ENCODE measurements at regions not wholly inside any gene's neighbourhood (a gene's known extent, or its start where the extent isn't known, plus 50 kb on each side); places are given as distances from the start of the nearest gene placed in this dataset.
"Not testable (repeated sequence)": the region's sequence is repeated elsewhere in the genome, so short reads cannot be mapped to it uniquely, and the experiment has no call there.

GRCh38 chr3:66648975-66649374, 148.2 kb upstream of the LRIG1 start:
- no peak for DNase-seq (ENCODE audit: low read depth, low spot score)
- ChIA-PET CTCF (no interaction called here), POLR2A (no interaction called here), RAD21 (ENCODE audit: low non-redundant PET in 1 of 2, low total read pairs in 2 of 2, uncharacterized antibody in 2 of 2, unreplicated experiment in 2 of 2) (no interaction called here)
- Histone ChIP-seq H3K79me2 (ENCODE audit: insufficient read depth, low read length) (no peaks in the 10 kb centered on the region), H3K36me3 (ENCODE audit: control insufficient read depth in 1 of 2, insufficient read depth in 2 of 2, low read length in 2 of 2) (no peaks in the 10 kb centered on the region), H3K9me3 (ENCODE audit: control insufficient read depth in 1 of 2, insufficient read depth in 1 of 2, low read depth in 1 of 2, low read length in 2 of 2) (0 out of 4 replicates have a peak, but pooled peaks cover 0 to 3% of the 10 kb centered on the region in 2 experiments), H2AFZ (ENCODE audit: low read depth, low read length, poor library complexity, severe bottlenecking) (no peak overlapping the region), H3K4me2 (ENCODE audit: low read length) (no peak overlapping the region), H3K27me3 (ENCODE audit: insufficient read depth, low read length) (peaks cover 7% of the 10 kb centered on the region; the same call in 1 of the 2 replicates), H3K4me1 (ENCODE audit: control insufficient read depth in 1 of 2, insufficient read depth in 2 of 2, low read length in 2 of 2) (no peaks in the 10 kb centered on the region), H3K4me3 (replicated peaks in 1 of 2; ENCODE audit: low read depth in 1 of 2, low read length in 2 of 2) (no peak overlapping the region), H3K27ac (ENCODE audit: low read depth, low read length) (no peak overlapping the region), H4K20me1 (ENCODE audit: insufficient read depth) (no peaks in the 10 kb centered on the region), H3K9ac (ENCODE audit: low read length) (no peak overlapping the region), H3K9me2 (ENCODE audit: insufficient read depth) (no peaks in the 10 kb centered on the region)
- TF ChIP-seq ZBTB33 (IDR thresholded peaks at IDR 0.05; ENCODE audit: extremely low read depth, insufficient replicate concordance, low read length) (no peak), REST (IDR thresholded peaks at IDR 0.05; ENCODE audit: low read depth) (no peak), POLR2AphosphoS5 (IDR thresholded peaks at IDR 0.05; ENCODE audit: low read depth, low read length) (no peak), ZNF274 (IDR thresholded peaks at IDR 0.05; ENCODE audit: low read depth, low read length) (no peak), TCF7L2 (IDR thresholded peaks at IDR 0.05; ENCODE audit: borderline replicate concordance, extremely low read depth, insufficient read depth, insufficient read length) (no peak), ZFX (IDR thresholded peaks at IDR 0.05) (no peak), ELF1 (IDR thresholded peaks at IDR 0.05; ENCODE audit: borderline replicate concordance, low read depth) (no peak), CTCF (IDR thresholded peaks at IDR 0.05 in 2 of 3, conservative IDR thresholded peaks at IDR 0.05 in 1 of 3; ENCODE audit: borderline replicate concordance in 1 of 3, insufficient read depth in 1 of 3, low read depth in 2 of 3, low read length in 2 of 3) (no peak), SP1 (IDR thresholded peaks at IDR 0.05; ENCODE audit: low read depth) (no peak), CBX3 (IDR thresholded peaks at IDR 0.05; ENCODE audit: low read depth) (no peak), MAX (IDR thresholded peaks at IDR 0.05) (no peak), YY1 (IDR thresholded peaks at IDR 0.05; ENCODE audit: extremely low read depth, insufficient replicate concordance, low read depth, low read length) (no peak), JUND (IDR thresholded peaks at IDR 0.05) (no peak), POLR2A (IDR thresholded peaks at IDR 0.05; ENCODE audit: borderline replicate concordance, extremely low read depth, insufficient read depth, insufficient read length) (no peak)
- no TSS peak for BruUV-seq (replicated peaks)
- intact Hi-C loops (cut with micrococcal nuclease): no loop called here
- no peak for ATAC-seq

- CTCF ChIA-PET; DNase-seq (ENCODE audit: low read depth, low spot score); H3K9ac ChIP-seq (ENCODE audit: low read length); H3K4me1 ChIP-seq (ENCODE audit: control insufficient read depth in 1 of 2, insufficient read depth in 2 of 2, low read length in 2 of 2); H3K9me2 ChIP-seq (ENCODE audit: insufficient read depth); ATAC-seq; RAD21 ChIA-PET (ENCODE audit: low non-redundant PET in 1 of 2, low total read pairs in 2 of 2, uncharacterized antibody in 2 of 2, unreplicated experiment in 2 of 2); BruUV-seq (replicated peaks); H3K36me3 ChIP-seq (ENCODE audit: control insufficient read depth in 1 of 2, insufficient read depth in 2 of 2, low read length in 2 of 2); H3K79me2 ChIP-seq (ENCODE audit: insufficient read depth, low read length); H4K20me1 ChIP-seq (ENCODE audit: insufficient read depth); H2AFZ ChIP-seq (ENCODE audit: low read depth, low read length, poor library complexity, severe bottlenecking); intact Hi-C loops (cut with micrococcal nuclease); H3K27ac ChIP-seq (ENCODE audit: low read depth, low read length); H3K4me2 ChIP-seq (ENCODE audit: low read length); POLR2A ChIA-PET; H3K4me3 ChIP-seq (replicated peaks in 1 of 2; ENCODE audit: low read depth in 1 of 2, low read length in 2 of 2); H3K27me3 ChIP-seq (ENCODE audit: insufficient read depth, low read length); H3K9me3 ChIP-seq (ENCODE audit: control insufficient read depth in 1 of 2, insufficient read depth in 1 of 2, low read depth in 1 of 2, low read length in 2 of 2): not testable (repeated sequence)
These were observed 150.7 kb upstream of the LRIG1 start for GRCh38 chr3:66651520-66651919.

All from HCT116 (cell line).